ENCODE measurements at regions not wholly inside any gene's neighbourhood (a gene's known extent, or its start where the extent isn't known, plus 50 kb on each side); places are given as distances from the start of the nearest gene placed in this dataset.

DNA sequence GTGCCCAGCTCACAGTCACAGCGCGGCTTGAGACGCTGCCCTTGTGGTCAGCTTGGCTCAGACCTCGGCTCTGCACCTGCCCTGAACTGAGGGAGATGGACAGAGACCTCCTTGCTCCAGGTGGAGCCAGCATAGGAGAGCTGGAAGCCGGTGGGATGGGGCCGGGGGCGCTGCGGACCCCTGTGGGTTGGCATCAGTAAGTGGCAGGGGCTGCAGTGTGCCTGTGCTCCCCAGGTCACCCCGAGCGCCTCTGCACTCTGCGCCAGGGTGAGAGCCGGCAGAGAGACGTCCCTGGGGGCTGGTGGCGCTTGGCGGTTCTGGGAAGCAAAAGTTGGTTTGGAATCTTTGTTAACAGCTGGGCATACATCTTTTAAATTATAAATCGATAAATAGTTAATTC, 105.6 kb upstream of the TTC34 start:
- Histone ChIP-seq H3K36me3 (ENCODE audit: control insufficient read depth, insufficient read depth, low read length) (no peaks in the 10 kb centered on the region), H3K27me3 (ENCODE audit: control insufficient read depth, insufficient read depth, low read length) (no peaks in the 10 kb centered on the region), H3K4me3 (ENCODE audit: low read depth, low read length) (no peak overlapping the region)
- TF ChIP-seq, protein P1, sequence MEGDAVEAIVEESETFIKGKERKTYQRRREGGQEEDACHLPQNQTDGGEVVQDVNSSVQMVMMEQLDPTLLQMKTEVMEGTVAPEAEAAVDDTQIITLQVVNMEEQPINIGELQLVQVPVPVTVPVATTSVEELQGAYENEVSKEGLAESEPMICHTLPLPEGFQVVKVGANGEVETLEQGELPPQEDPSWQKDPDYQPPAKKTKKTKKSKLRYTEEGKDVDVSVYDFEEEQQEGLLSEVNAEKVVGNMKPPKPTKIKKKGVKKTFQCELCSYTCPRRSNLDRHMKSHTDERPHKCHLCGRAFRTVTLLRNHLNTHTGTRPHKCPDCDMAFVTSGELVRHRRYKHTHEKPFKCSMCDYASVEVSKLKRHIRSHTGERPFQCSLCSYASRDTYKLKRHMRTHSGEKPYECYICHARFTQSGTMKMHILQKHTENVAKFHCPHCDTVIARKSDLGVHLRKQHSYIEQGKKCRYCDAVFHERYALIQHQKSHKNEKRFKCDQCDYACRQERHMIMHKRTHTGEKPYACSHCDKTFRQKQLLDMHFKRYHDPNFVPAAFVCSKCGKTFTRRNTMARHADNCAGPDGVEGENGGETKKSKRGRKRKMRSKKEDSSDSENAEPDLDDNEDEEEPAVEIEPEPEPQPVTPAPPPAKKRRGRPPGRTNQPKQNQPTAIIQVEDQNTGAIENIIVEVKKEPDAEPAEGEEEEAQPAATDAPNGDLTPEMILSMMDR (IDR thresholded peaks at IDR 0.05; ENCODE audit: insufficient read depth, low read length, poor library complexity, severe bottlenecking) = no peak
- DNase-seq (ENCODE audit: low read depth) = no peak

DNA sequence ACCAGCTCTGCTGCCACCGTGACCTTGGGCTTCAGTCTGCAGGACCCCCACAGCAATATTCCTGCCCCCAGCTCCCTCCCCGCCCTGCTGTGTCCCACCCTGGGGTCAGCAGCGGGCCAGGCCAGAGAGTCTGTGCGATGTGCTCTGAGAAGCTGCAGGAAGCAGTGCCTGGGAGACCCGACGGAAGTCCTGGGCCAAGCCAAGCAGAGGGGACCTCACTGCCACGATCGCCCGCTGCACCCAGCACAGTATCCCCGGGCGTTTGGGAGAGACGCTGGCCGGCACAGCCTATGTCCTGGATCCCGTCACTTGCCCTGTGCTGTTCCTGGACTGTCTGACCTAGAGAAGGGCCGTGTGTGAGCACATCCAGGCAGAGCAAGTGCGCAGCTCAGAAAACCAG, 106.6 kb upstream of the TTC34 start:
- TF ChIP-seq, protein P1 (IDR thresholded peaks at IDR 0.05; ENCODE audit: insufficient read depth, low read length, poor library complexity, severe bottlenecking) = no peak
- DNase-seq (ENCODE audit: low read depth) = no peak
- Histone ChIP-seq H3K4me3 (ENCODE audit: low read depth, low read length) (no peak overlapping the region), H3K36me3 (ENCODE audit: control insufficient read depth, insufficient read depth, low read length) (no peaks in the 10 kb centered on the region), H3K27me3 (ENCODE audit: control insufficient read depth, insufficient read depth, low read length) (no peaks in the 10 kb centered on the region)

DNA sequence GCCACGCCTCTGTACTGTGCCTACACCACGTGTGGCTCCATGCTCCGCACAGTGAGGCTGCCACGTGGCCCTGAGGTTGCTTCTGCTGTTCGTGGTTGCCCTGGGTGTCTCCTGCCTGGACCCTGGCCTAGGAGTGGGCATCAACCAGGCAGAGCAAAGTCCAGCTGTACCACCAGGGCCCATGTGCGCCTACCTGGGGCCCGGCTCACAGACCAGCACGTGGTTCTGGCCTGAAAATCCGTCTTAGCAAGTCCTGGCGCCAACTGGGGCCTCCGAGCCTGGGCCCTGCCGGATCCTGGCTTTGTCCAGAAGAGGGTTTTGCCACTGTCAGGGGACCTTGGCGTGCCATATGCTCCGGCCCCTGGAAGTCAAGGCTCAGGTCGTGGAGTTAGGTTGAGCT, 107.1 kb upstream of the TTC34 start:
- Histone ChIP-seq H3K27me3 (ENCODE audit: control insufficient read depth, insufficient read depth, low read length) (no peaks in the 10 kb centered on the region), H3K4me3 (ENCODE audit: low read depth, low read length) (no peak overlapping the region), H3K36me3 (ENCODE audit: control insufficient read depth, insufficient read depth, low read length) (no peaks in the 10 kb centered on the region)
- DNase-seq (ENCODE audit: low read depth) = no peak
- TF ChIP-seq, protein P1 (IDR thresholded peaks at IDR 0.05; ENCODE audit: insufficient read depth, low read length, poor library complexity, severe bottlenecking) = no peak

DNA sequence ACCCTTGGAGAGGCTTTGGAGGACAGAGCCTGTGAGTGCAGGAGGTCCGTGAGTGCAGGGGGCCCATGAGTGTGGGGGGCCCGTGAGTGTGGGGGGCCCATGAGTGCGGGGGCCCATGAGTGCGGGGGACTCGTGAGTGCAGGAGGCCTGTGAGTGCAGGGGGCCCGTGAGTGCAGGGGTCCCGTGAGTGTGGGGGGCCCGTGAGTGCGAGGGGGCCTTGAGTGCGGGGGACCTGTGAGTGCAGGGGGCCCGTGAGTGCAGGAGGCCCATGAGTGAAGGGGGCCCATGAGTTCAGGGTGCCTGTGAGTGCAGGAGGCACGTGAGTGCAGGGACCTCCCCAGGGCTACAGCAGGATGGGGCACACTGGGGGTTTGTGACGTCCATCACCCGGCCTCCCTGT, 108.3 kb upstream of the TTC34 start:
- no peaks in the 10 kb centered on the region for H3K27me3 ChIP-seq (ENCODE audit: control insufficient read depth, insufficient read depth, low read length)
- no peaks in the 10 kb centered on the region for H3K36me3 ChIP-seq (ENCODE audit: control insufficient read depth, insufficient read depth, low read length)
- no peak overlapping the region for H3K4me3 ChIP-seq (ENCODE audit: low read depth, low read length)
- TF ChIP-seq, protein P1 (IDR thresholded peaks at IDR 0.05; ENCODE audit: insufficient read depth, low read length, poor library complexity, severe bottlenecking) = no peak
- no peak for DNase-seq (ENCODE audit: low read depth)

DNA sequence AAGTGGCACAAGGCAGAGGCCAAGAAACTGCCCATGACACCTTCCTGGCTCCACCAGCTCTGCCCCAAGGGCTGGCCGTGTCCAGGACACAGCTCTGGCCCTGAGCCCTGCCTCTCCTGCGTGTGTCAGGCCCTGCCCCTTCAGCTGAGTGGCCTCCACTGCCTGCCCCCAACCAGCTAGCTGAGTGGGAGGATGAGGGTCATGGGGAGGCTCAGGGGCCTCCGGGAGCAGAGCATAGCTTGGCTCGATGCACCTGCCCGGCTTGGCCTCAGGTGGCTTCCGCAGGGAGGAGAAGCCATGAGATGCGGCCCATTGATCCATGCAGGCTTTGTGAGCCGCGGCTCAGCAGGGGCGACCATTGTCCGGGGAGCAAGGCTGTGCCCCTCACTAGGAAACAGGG, 108.7 kb upstream of the TTC34 start:
- Histone ChIP-seq H3K36me3 (ENCODE audit: control insufficient read depth, insufficient read depth, low read length) (no peaks in the 10 kb centered on the region), H3K27me3 (ENCODE audit: control insufficient read depth, insufficient read depth, low read length) (no peaks in the 10 kb centered on the region), H3K4me3 (ENCODE audit: low read depth, low read length) (no peak overlapping the region)
- DNase-seq (ENCODE audit: low read depth) = no peak
- TF ChIP-seq, protein P1 (IDR thresholded peaks at IDR 0.05; ENCODE audit: insufficient read depth, low read length, poor library complexity, severe bottlenecking) = no peak

DNA sequence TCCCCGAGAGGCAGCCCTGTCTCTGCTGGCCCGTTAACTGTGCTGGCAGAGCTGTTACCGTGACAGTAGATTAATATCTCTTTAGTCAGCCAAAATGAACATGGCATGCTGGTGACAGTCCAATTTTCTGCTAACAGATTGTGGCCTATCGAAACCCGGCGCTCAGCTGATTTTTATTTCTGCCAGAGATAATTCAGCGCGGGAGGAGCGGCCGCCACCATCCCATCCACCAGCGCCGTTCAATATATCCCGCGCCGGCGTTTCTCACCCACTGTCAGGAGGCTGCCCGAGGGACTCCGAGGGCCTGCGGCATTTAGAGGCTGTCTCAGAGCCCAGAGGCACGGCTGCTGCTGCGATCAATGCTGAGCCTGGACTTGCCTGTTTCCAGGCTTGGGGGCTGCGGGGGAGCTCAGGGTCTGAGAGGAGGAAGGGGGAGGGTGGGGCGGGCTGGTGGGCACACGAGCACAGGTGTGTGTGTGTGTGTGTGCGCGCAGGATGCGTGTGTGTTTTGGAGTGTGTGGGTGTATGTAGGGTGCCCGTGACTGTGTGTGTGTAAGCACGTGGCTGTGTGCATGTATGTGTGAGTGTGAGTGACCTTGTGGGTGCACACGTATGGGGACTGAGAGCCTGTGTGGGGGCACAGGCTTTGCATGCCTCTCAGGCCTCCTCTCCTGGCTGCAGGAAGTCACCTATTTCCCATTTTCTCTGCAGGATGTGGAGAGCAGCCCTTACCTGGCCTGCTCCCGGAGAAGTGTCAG, 109.7 kb upstream of the ACTRT2 start:
- DNase-seq (ENCODE audit: low read depth) = no peak
- Histone ChIP-seq H3K27me3 (ENCODE audit: control insufficient read depth, insufficient read depth, low read length) (no peaks in the 10 kb centered on the region), H3K4me3 (ENCODE audit: low read depth, low read length) (no peak overlapping the region), H3K36me3 (ENCODE audit: control insufficient read depth, insufficient read depth, low read length) (no peaks in the 10 kb centered on the region)
- TF ChIP-seq, protein P1 (IDR thresholded peaks at IDR 0.05; ENCODE audit: insufficient read depth, low read length, poor library complexity, severe bottlenecking) = no peak

Measured in kidney epithelial cell (primary cell).